GM12878 (cell line): ENCODE measurements at regions not wholly inside any gene's neighbourhood (a gene's known extent, or its start where the extent isn't known, plus 50 kb on each side); places are given as distances from the start of the nearest gene placed in this dataset.

Experiments
- ATAC-seq: fragments of 200-7000 bp; cut with Tn5 transposase; 3 replicates; pipeline ENCODE4 v1.9.1; 2020; ENCODE audit warnings: mild to moderate bottlenecking, moderate library complexity
- BruUV-seq: library from RNA; stranded (reverse); fragments of 400-500 nt; replicated peaks from 2 replicates; lab custom pipeline; 2021; lab: Mats Ljungman, UMichigan
- CTCF ChIA-PET: fragments of 300-600 bp; sonication (Branson Sonifier 250); formaldehyde crosslinking; extraction: SDS; loops from one replicate; lab custom pipeline; 2021; ENCODE audit warnings: inconsistent platforms; lab: Yijun Ruan, JAX
- POLR2A ChIA-PET: fragments of 350-600 bp; formaldehyde crosslinking; extraction: SDS; loops from one replicate; lab custom pipeline; 2021; ENCODE audit warnings: inconsistent platforms; lab: Charles Lee
- RAD21 ChIA-PET: fragments of 300-600 bp; sonication (Branson Sonifier 250); formaldehyde crosslinking; loops from one replicate; lab custom pipeline; 2023; ENCODE audit warnings: antibody characterized with exemption; ENCODE audit not compliant: unreplicated experiment; lab: Charles Lee
- SMC1A ChIA-PET: fragments of 300-600 bp; sonication (Branson Sonifier 250); formaldehyde crosslinking; loops from one replicate; lab custom pipeline; 2023; ENCODE audit not compliant: unreplicated experiment, uncharacterized antibody; lab: Charles Lee
- DNase-seq: peaks from one replicate; pipeline ENCODE4 v3.0.0-alpha.2; 2011; ENCODE audit warnings: low read depth, low spot score
- FAIRE-seq: peaks from 3 replicates; lab custom pipeline; 2011; peaks lifted over from hg19 to GRCh38; lab: Jason Lieb, UNC
- H2AFZ ChIP-seq: 2 replicates; pipeline ENCODE4 v1.6.0; 2011; ENCODE audit warnings: low read depth, low read length, control low read depth; ENCODE audit not compliant: control insufficient read depth
- H3K27ac ChIP-seq: 2 replicates; pipeline ENCODE4 v1.5.1; 2011; ENCODE audit warnings: control low read depth; ENCODE audit not compliant: control insufficient read depth, insufficient read depth
- H3K27me3 ChIP-seq, 2 experiments: replicated peaks in 1 of 2; 2 replicates each; pipeline versions ENCODE4 v1.6.0 to v1.6.1; 2011; ENCODE audit warnings: low read length in 1 of 2; ENCODE audit not compliant: control insufficient read depth in 2 of 2, insufficient read depth in 2 of 2
- H3K36me3 ChIP-seq, 2 experiments: 2 replicates each; pipeline ENCODE4 v1.5.1; 2011; ENCODE audit warnings: low read length in 1 of 2; ENCODE audit not compliant: control insufficient read depth in 2 of 2, insufficient read depth in 2 of 2
- H3K4me1 ChIP-seq: 2 replicates; pipeline ENCODE4 v1.6.1; 2011; ENCODE audit warnings: mild to moderate bottlenecking, low read length, moderate library complexity, mixed read lengths; ENCODE audit not compliant: control insufficient read depth, insufficient read depth
- H3K4me2 ChIP-seq: 2 replicates; pipeline ENCODE4 v1.6.0; 2011; ENCODE audit warnings: control low read depth; ENCODE audit not compliant: control insufficient read depth, insufficient read depth
- H3K4me3 ChIP-seq: fragments of 200-600 bp; sonication (generic); 2 replicates; pipeline ENCODE4 v1.5.1; 2016
- H3K79me2 ChIP-seq: 2 replicates; pipeline ENCODE4 v1.6.0; 2011; ENCODE audit warnings: low read length; ENCODE audit not compliant: control insufficient read depth, insufficient read depth
- H3K9ac ChIP-seq: 2 replicates; pipeline ENCODE4 v1.8.0; 2011; ENCODE audit warnings: low read length, control low read depth, mixed read lengths; ENCODE audit not compliant: control insufficient read depth, insufficient read depth
- H3K9me3 ChIP-seq: replicated peaks from 3 replicates; pipeline ENCODE4 v1.5.1; 2011; ENCODE audit warnings: mild to moderate bottlenecking, low read length; ENCODE audit not compliant: control insufficient read depth, insufficient read depth
- H4K20me1 ChIP-seq: 2 replicates; pipeline ENCODE4 v1.6.0; 2011; ENCODE audit not compliant: control insufficient read depth, insufficient read depth
- EZH2 ChIP-seq: IDR thresholded peaks from 2 replicates; pipeline ENCODE4 v1.6.1; 2012; ENCODE audit warnings: low read depth, mild to moderate bottlenecking, control low read depth, inconsistent platforms, low read length, borderline replicate concordance; ENCODE audit not compliant: control insufficient read depth
- FOS ChIP-seq: IDR thresholded peaks from 3 replicates; pipeline ENCODE4 v1.6.1; 2011; ENCODE audit warnings: borderline replicate concordance; ENCODE audit not compliant: insufficient read length; ENCODE audit errors: extremely low read depth
- IRF4 ChIP-seq: IDR thresholded peaks from 2 replicates; pipeline ENCODE4 v1.6.1; 2011; ENCODE audit warnings: low read depth, low read length
- SMAD5 ChIP-seq: IDR thresholded peaks from 2 replicates; pipeline ENCODE4 v1.6.1; 2016; ENCODE audit warnings: antibody characterized with exemption, low read depth
- ZNF217 ChIP-seq: fragments of 450-650 bp; IDR thresholded peaks from 2 replicates; pipeline ENCODE4 v1.6.1; 2017; ENCODE audit warnings: antibody characterized with exemption, mild to moderate bottlenecking
- WGBS: methylation state at CpG from one replicate; pipeline ENCODE4 v1.1.6; 2016; ENCODE audit warnings: low lambda C conversion rate; ENCODE audit not compliant: insufficient replicate concordance, insufficient coverage; ENCODE audit errors: missing lambda C conversion rate; 5-methylcytosine and 5-hydroxymethylcytosine counted together
- in situ Hi-C: fragments of 300-500 bp; cut with MboI; formaldehyde crosslinking; loops from 9 replicates; pipeline ENCODE4 v1.14.3; 2018; ENCODE audit warnings: mixed read lengths
- intact Hi-C: fragments of 100-400 bp; cut with micrococcal nuclease; formaldehyde crosslinking; loops from one replicate; pipeline ENCODE4 v1.14.2; 2022; ENCODE audit not compliant: unreplicated experiment
- TF ChIP-seq, protein P1 (sequence below): IDR thresholded peaks from 2 replicates; pipeline ENCODE4 v1.6.1; 2012; ENCODE audit warnings: low read depth, low read length, improper control_type of control experiment
- TF ChIP-seq, protein P2 (sequence below), 3 experiments: IDR thresholded peaks in 2 of 3; conservative IDR thresholded peaks in 1 of 3; 2 replicates each; pipeline ENCODE4 v1.5.1; 2011; ENCODE audit warnings: low read depth in 3 of 3, low read length in 3 of 3, mild to moderate bottlenecking in 3 of 3, control low read depth in 2 of 3, moderate library complexity in 2 of 3, inconsistent platforms in 1 of 3, mixed read lengths in 1 of 3; ENCODE audit not compliant: control insufficient read depth in 2 of 3, insufficient read depth in 1 of 3; ENCODE audit errors: extremely low read depth in 1 of 3

DNA sequence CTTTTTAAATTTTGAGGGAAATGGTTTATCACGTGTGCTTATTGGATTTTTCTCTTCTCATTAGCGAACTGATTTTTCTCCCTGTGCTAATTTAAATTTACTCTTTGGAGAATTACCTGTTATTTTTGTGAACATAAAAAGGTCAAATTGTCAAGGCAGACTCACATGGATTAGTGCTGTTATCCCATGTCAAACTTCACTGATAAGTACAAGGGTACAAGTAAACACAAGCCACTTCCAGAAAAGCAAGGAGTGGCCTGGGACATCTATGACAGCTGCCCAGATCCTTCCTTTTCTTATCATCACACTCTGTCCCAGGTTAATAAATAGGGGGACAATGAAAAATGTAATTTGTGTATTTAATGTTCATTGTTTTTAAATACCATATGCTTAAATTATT, 901.2 kb downstream of the LTN1 start:
- no peak for FAIRE-seq
- intact Hi-C loops (no loop called here), in situ Hi-C loops (no loop called here)
- ChIA-PET SMC1A (no interaction called here), CTCF (no interaction called here), RAD21 (no interaction called here), POLR2A (no interaction called here)
- no TSS peak for BruUV-seq
- H4K20me1 ChIP-seq, result no peaks in the 10 kb centered on the region
- no peak overlapping the region for H3K4me2 ChIP-seq
- no peaks in the 10 kb centered on the region for H3K36me3 ChIP-seq
- no peak for DNase-seq
- no peak overlapping the region for H2AFZ ChIP-seq
- H3K9ac ChIP-seq, result no peak overlapping the region
- H3K4me1 ChIP-seq, result no peaks in the 10 kb centered on the region
- H3K27me3 ChIP-seq, result no peaks in the 10 kb centered on the region
- H3K27ac ChIP-seq, result no peak overlapping the region
- WGBS, result 35% methylated on average over 2 of the region's 2 CpGs
- ATAC-seq, result no peak
- H3K9me3 ChIP-seq, result no peaks in the 10 kb centered on the region; the same call in 2 of the 3 replicates
- no peak overlapping the region for H3K4me3 ChIP-seq
- no peaks in the 10 kb centered on the region for H3K79me2 ChIP-seq
- no peak for TF ChIP-seq IRF4
- TF ChIP-seq EZH2, result no peak
- TF ChIP-seq, protein P1, sequence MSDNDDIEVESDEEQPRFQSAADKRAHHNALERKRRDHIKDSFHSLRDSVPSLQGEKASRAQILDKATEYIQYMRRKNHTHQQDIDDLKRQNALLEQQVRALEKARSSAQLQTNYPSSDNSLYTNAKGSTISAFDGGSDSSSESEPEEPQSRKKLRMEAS, result no peak
- no peak for TF ChIP-seq FOS
- TF ChIP-seq SMAD5, result no peak
- TF ChIP-seq, protein P2, sequence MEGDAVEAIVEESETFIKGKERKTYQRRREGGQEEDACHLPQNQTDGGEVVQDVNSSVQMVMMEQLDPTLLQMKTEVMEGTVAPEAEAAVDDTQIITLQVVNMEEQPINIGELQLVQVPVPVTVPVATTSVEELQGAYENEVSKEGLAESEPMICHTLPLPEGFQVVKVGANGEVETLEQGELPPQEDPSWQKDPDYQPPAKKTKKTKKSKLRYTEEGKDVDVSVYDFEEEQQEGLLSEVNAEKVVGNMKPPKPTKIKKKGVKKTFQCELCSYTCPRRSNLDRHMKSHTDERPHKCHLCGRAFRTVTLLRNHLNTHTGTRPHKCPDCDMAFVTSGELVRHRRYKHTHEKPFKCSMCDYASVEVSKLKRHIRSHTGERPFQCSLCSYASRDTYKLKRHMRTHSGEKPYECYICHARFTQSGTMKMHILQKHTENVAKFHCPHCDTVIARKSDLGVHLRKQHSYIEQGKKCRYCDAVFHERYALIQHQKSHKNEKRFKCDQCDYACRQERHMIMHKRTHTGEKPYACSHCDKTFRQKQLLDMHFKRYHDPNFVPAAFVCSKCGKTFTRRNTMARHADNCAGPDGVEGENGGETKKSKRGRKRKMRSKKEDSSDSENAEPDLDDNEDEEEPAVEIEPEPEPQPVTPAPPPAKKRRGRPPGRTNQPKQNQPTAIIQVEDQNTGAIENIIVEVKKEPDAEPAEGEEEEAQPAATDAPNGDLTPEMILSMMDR (IDR thresholded peaks at IDR 0.05 in 2 of 3, conservative IDR thresholded peaks at IDR 0.05 in 1 of 3; ENCODE audit: control insufficient read depth in 2 of 3, extremely low read depth in 1 of 3, insufficient read depth in 1 of 3, low read depth in 3 of 3, low read length in 3 of 3), result no peak
- no peak for TF ChIP-seq ZNF217
